Fibroblast of the aortic adventitia (primary cell): ENCODE measurements at regions not wholly inside any gene's neighbourhood (a gene's known extent, or its start where the extent isn't known, plus 50 kb on each side); places are given as distances from the start of the nearest gene placed in this dataset.
"Not testable (repeated sequence)": the region's sequence is repeated elsewhere in the genome, so short reads cannot be mapped to it uniquely, and the experiment has no call there.

Experiments
- DNase-seq: peaks from one replicate; pipeline ENCODE4 v3.0.0-alpha.2; 2010; ENCODE audit warnings: low read depth
- H3K4me3 ChIP-seq: 2 replicates; pipeline ENCODE4 v1.5.1; 2011; ENCODE audit warnings: low read depth, mild to moderate bottlenecking, control low read depth, low read length, moderate library complexity
- CTCF ChIP-seq: IDR thresholded peaks from 2 replicates; pipeline ENCODE4 v1.5.1; 2011; ENCODE audit warnings: mild to moderate bottlenecking, low read length, control low read depth, inconsistent platforms; ENCODE audit not compliant: insufficient read depth

GRCh38 chr11:116678887-116679286 is 93.9 kb downstream of the BUD13 start:
- no peak for DNase-seq
- H3K4me3 ChIP-seq: no peak overlapping the region
- TF ChIP-seq CTCF: no peak

GRCh38 chr11:116667318-116667717 is 105.5 kb downstream of the BUD13 start:
- H3K4me3 ChIP-seq, DNase-seq: not testable (repeated sequence)

GRCh38 chr11:116666673-116667249 is 106.0 kb downstream of the BUD13 start:
- not testable (repeated sequence) for DNase-seq, H3K4me3 ChIP-seq

GRCh38 chr11:116665523-116665922 is 107.3 kb downstream of the BUD13 start:
- H3K4me3 ChIP-seq: no peak overlapping the region
- DNase-seq: no peak
- no peak for TF ChIP-seq CTCF

- TF ChIP-seq CTCF: no peak
- no peak for DNase-seq
- no peak overlapping the region for H3K4me3 ChIP-seq
Observed at GRCh38 chr11:116661056-116661455, 111.7 kb downstream of the BUD13 start.

GRCh38 chr11:116660011-116660410 is 112.8 kb downstream of the BUD13 start:
- DNase-seq: no peak
- H3K4me3 ChIP-seq: no peak overlapping the region
- no peak for TF ChIP-seq CTCF

- no peak for DNase-seq
- no peak for TF ChIP-seq CTCF
- no peak overlapping the region for H3K4me3 ChIP-seq
Observed at GRCh38 chr11:116658876-116659535, 113.8 kb downstream of the BUD13 start.
